ENCODE measurements at regions not wholly inside any gene's neighbourhood (a gene's known extent, or its start where the extent isn't known, plus 50 kb on each side); places are given as distances from the start of the nearest gene placed in this dataset.

DNA sequence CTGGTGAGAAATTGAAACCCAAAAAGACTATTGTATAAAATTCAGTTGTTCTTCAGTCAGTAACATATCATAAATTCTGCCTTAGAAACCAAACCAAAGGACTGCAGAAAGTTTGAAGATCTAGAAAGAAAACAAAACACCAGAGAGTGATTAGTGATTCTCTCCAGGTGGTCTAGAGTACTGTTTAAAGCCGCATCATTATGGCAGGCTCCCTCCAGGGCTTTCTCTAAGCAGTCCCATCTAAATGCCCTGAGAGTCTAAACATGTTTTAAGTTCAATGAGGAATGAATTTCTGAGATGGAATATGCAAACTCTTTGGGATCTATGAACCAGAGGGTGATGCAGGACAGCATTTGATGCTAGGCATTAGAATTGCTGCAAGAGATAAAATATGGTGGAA, 100.9 kb upstream of the ST6GALNAC5 start:
- TF ChIP-seq POLR2AphosphoS5 (IDR thresholded peaks at IDR 0.05; ENCODE audit: low read length), result no peak
- TF ChIP-seq POLR2A (IDR thresholded peaks at IDR 0.05; ENCODE audit: low read depth, low read length), result no peak
- TF ChIP-seq SP1 (IDR thresholded peaks at IDR 0.05; ENCODE audit: low read depth, low read length), result no peak
- TF ChIP-seq, protein P1, sequence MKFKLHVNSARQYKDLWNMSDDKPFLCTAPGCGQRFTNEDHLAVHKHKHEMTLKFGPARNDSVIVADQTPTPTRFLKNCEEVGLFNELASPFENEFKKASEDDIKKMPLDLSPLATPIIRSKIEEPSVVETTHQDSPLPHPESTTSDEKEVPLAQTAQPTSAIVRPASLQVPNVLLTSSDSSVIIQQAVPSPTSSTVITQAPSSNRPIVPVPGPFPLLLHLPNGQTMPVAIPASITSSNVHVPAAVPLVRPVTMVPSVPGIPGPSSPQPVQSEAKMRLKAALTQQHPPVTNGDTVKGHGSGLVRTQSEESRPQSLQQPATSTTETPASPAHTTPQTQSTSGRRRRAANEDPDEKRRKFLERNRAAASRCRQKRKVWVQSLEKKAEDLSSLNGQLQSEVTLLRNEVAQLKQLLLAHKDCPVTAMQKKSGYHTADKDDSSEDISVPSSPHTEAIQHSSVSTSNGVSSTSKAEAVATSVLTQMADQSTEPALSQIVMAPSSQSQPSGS (IDR thresholded peaks at IDR 0.05; ENCODE audit: low read length), result no peak
- TF ChIP-seq, protein P2, sequence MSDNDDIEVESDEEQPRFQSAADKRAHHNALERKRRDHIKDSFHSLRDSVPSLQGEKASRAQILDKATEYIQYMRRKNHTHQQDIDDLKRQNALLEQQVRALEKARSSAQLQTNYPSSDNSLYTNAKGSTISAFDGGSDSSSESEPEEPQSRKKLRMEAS (IDR thresholded peaks at IDR 0.05; ENCODE audit: low read depth, low read length), result no peak
- TF ChIP-seq, protein P3, sequence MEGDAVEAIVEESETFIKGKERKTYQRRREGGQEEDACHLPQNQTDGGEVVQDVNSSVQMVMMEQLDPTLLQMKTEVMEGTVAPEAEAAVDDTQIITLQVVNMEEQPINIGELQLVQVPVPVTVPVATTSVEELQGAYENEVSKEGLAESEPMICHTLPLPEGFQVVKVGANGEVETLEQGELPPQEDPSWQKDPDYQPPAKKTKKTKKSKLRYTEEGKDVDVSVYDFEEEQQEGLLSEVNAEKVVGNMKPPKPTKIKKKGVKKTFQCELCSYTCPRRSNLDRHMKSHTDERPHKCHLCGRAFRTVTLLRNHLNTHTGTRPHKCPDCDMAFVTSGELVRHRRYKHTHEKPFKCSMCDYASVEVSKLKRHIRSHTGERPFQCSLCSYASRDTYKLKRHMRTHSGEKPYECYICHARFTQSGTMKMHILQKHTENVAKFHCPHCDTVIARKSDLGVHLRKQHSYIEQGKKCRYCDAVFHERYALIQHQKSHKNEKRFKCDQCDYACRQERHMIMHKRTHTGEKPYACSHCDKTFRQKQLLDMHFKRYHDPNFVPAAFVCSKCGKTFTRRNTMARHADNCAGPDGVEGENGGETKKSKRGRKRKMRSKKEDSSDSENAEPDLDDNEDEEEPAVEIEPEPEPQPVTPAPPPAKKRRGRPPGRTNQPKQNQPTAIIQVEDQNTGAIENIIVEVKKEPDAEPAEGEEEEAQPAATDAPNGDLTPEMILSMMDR (IDR thresholded peaks at IDR 0.05 in 2 of 3, conservative IDR thresholded peaks at IDR 0.05 in 1 of 3; ENCODE audit: control insufficient read depth in 2 of 3, extremely low read depth in 1 of 3, insufficient read depth in 1 of 3, low read depth in 3 of 3, low read length in 3 of 3), result no peak
- no peak for TF ChIP-seq CBFB (IDR thresholded peaks at IDR 0.05; ENCODE audit: low read depth)
- TF ChIP-seq CREB1 (IDR thresholded peaks at IDR 0.05; ENCODE audit: low read depth), result no peak
- no peak for TF ChIP-seq ZNF274 (IDR thresholded peaks at IDR 0.05; ENCODE audit: insufficient read depth, insufficient read length)
- TF ChIP-seq EZH2 (IDR thresholded peaks at IDR 0.05; ENCODE audit: borderline replicate concordance, control insufficient read depth, low read depth, low read length), result no peak
- TF ChIP-seq, protein P4, sequence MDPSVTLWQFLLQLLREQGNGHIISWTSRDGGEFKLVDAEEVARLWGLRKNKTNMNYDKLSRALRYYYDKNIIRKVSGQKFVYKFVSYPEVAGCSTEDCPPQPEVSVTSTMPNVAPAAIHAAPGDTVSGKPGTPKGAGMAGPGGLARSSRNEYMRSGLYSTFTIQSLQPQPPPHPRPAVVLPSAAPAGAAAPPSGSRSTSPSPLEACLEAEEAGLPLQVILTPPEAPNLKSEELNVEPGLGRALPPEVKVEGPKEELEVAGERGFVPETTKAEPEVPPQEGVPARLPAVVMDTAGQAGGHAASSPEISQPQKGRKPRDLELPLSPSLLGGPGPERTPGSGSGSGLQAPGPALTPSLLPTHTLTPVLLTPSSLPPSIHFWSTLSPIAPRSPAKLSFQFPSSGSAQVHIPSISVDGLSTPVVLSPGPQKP (IDR thresholded peaks at IDR 0.05; ENCODE audit: low read depth, low read length), result no peak

Data from GM12878 (cell line).